Ureter (tissue), 1 donor: ENCODE measurements at regions not wholly inside any gene's neighbourhood (a gene's known extent, or its start where the extent isn't known, plus 50 kb on each side); places are given as distances from the start of the nearest gene placed in this dataset.
A peak's percentile ranks its signal among the peaks of the same experiment; 100 is the strongest.
"Not testable (repeated sequence)": the region's sequence is repeated elsewhere in the genome, so short reads cannot be mapped to it uniquely, and the experiment has no call there.

Source experiments
- DNase-seq: peaks from one replicate; pipeline ENCODE4 v3.0.0-alpha.2; 2020; ENCODE audit warnings: low spot score
- donor health status: DM: yes; HTN: yes; CAD: no.

- DNase-seq, result no peak
Measured at GRCh38 chr2:63695583-63695982, 106.8 kb downstream of the MDH1 start.

GRCh38 chr2:63696496-63696895, 107.7 kb downstream of the MDH1 start:
- no peak for DNase-seq

GRCh38 chr2:63697160-63697559, 108.4 kb downstream of the MDH1 start:
- no peak for DNase-seq

GRCh38 chr2:63698786-63699548, 110.2 kb downstream of the MDH1 start:
- peak; percentile 51 for DNase-seq

GRCh38 chr2:63699549-63699839, 110.7 kb downstream of the MDH1 start:
- DNase-seq, result no peak

GRCh38 chr2:63700271-63700670, 111.5 kb downstream of the MDH1 start:
- DNase-seq, result no peak

- DNase-seq, result no peak
Measured at GRCh38 chr2:63701406-63701805, 112.6 kb downstream of the MDH1 start.

GRCh38 chr2:63706084-63706483, 117.3 kb downstream of the MDH1 start:
- DNase-seq, result not testable (repeated sequence)

- no peak for DNase-seq
Measured at GRCh38 chr2:63710732-63711131, 122.0 kb downstream of the MDH1 start.

- DNase-seq, result no peak
Measured at GRCh38 chr2:63712748-63713147, 124.0 kb downstream of the MDH1 start.

GRCh38 chr2:63716146-63716545, 125.5 kb upstream of the UGP2 start:
- no peak for DNase-seq

GRCh38 chr2:63719052-63719451, 122.6 kb upstream of the UGP2 start:
- no peak for DNase-seq

GRCh38 chr2:63721082-63721424, 120.6 kb upstream of the UGP2 start:
- DNase-seq, result no peak

- not testable (repeated sequence) for DNase-seq
Measured at GRCh38 chr2:63722284-63722683, 119.4 kb upstream of the UGP2 start.

GRCh38 chr2:63723709-63724108, 118.0 kb upstream of the UGP2 start:
- no peak for DNase-seq

GRCh38 chr2:63725212-63725611, 116.5 kb upstream of the UGP2 start:
- not testable (repeated sequence) for DNase-seq

GRCh38 chr2:63729362-63729761, 112.3 kb upstream of the UGP2 start:
- no peak for DNase-seq

GRCh38 chr2:63729831-63730230, 111.9 kb upstream of the UGP2 start:
- DNase-seq, result no peak

GRCh38 chr2:63734510-63734909, 107.2 kb upstream of the UGP2 start:
- no peak for DNase-seq

- no peak for DNase-seq
Measured at GRCh38 chr2:63735263-63735662, 106.4 kb upstream of the UGP2 start.

GRCh38 chr2:63735931-63736330, 105.8 kb upstream of the UGP2 start:
- DNase-seq, result no peak

GRCh38 chr2:63736354-63736753, 105.3 kb upstream of the UGP2 start:
- DNase-seq, result no peak

- no peak for DNase-seq
Measured at GRCh38 chr2:63737081-63737751, 104.5 kb upstream of the UGP2 start.

- DNase-seq, result no peak
Measured at GRCh38 chr2:63738019-63738418, 103.7 kb upstream of the UGP2 start.
